Lung (tissue), 11 donors: ENCODE measurements at regions not wholly inside any gene's neighbourhood (a gene's known extent, or its start where the extent isn't known, plus 50 kb on each side); places are given as distances from the start of the nearest gene placed in this dataset.

Source experiments
- ATAC-seq: fragments of 200-7000 bp; cut with Tn5 transposase; one replicate; pipeline ENCODE4 v1.9.1; 2020; ENCODE audit warnings: moderate number of reproducible peaks; ENCODE audit not compliant: insufficient read depth, low FRiP score
- DNase-seq, 3 donors: peaks; one replicate each; pipeline ENCODE4 v3.0.0-alpha.2; 2013 to 2017
- H3K27ac ChIP-seq, 2 donors: one replicate each; pipeline ENCODE4 v1.5.1; 2013; ENCODE audit warnings: mild to moderate bottlenecking in 2 of 2, moderate library complexity in 2 of 2, control low read depth in 1 of 2, inconsistent platforms in 1 of 2, low read depth in 1 of 2, low read length in 1 of 2
- H3K27me3 ChIP-seq, 3 donors: one replicate each; pipeline ENCODE4 v1.5.1; 2013; ENCODE audit warnings: low read length in 2 of 3; ENCODE audit not compliant: control insufficient read depth in 3 of 3, insufficient read depth in 3 of 3
- H3K36me3 ChIP-seq, 4 donors: one replicate each; pipeline ENCODE4 v1.5.1; 2013; ENCODE audit warnings: low read length in 4 of 4, mild to moderate bottlenecking in 1 of 4, moderate library complexity in 1 of 4; ENCODE audit not compliant: control insufficient read depth in 4 of 4, insufficient read depth in 4 of 4
- H3K4me1 ChIP-seq, 5 donors: one replicate each; pipeline ENCODE4 v1.5.1; 2013; ENCODE audit warnings: low read length in 5 of 5, mild to moderate bottlenecking in 2 of 5, moderate library complexity in 1 of 5; ENCODE audit not compliant: control insufficient read depth in 5 of 5, insufficient read depth in 5 of 5
- H3K4me3 ChIP-seq: one replicate; pipeline ENCODE4 v1.5.1; 2013; ENCODE audit warnings: mild to moderate bottlenecking, control low read depth, moderate library complexity
- H3K9ac ChIP-seq, 2 donors: one replicate each; pipeline ENCODE4 v1.5.1; 2013; ENCODE audit warnings: low read length in 2 of 2, control low read depth in 1 of 2; ENCODE audit not compliant: insufficient read depth in 1 of 2
- H3K9me3 ChIP-seq, 4 donors: one replicate each; pipeline ENCODE4 v1.5.1; 2013; ENCODE audit warnings: low read length in 3 of 4, mild to moderate bottlenecking in 1 of 4, moderate library complexity in 1 of 4; ENCODE audit not compliant: control insufficient read depth in 4 of 4, insufficient read depth in 3 of 4
- WGBS, 2 donors: extraction: QIAGEN DNeasy Blood & Tissue Kit; methylation state at CpG; one replicate each; pipeline ENCODE4 v1.1.7; 2013; 5-methylcytosine and 5-hydroxymethylcytosine counted together
- TF ChIP-seq, protein P1 (sequence below): IDR thresholded peaks from 2 replicates; pipeline ENCODE4 v1.5.1; 2012; ENCODE audit warnings: mild to moderate bottlenecking; ENCODE audit errors: control extremely low read depth, extremely low read depth
- donor health status: control.
- donor health status: control.
- donor health status: Bipolar disorder and iron deficiency.
- donor health status: healthy.
- donor health status: DM: yes; HTN: yes; CAD: no.

- no peaks in the 10 kb centered on the region for H3K27me3 ChIP-seq
- 47 to 67% methylated on average over 3 of the region's 3 CpGs for WGBS, 2 donors
- peaks cover 0 to 5% (median 0%) of the 10 kb centered on the region in 5 donors for H3K4me1 ChIP-seq
- TF ChIP-seq, protein P1, sequence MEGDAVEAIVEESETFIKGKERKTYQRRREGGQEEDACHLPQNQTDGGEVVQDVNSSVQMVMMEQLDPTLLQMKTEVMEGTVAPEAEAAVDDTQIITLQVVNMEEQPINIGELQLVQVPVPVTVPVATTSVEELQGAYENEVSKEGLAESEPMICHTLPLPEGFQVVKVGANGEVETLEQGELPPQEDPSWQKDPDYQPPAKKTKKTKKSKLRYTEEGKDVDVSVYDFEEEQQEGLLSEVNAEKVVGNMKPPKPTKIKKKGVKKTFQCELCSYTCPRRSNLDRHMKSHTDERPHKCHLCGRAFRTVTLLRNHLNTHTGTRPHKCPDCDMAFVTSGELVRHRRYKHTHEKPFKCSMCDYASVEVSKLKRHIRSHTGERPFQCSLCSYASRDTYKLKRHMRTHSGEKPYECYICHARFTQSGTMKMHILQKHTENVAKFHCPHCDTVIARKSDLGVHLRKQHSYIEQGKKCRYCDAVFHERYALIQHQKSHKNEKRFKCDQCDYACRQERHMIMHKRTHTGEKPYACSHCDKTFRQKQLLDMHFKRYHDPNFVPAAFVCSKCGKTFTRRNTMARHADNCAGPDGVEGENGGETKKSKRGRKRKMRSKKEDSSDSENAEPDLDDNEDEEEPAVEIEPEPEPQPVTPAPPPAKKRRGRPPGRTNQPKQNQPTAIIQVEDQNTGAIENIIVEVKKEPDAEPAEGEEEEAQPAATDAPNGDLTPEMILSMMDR: no peak
- DNase-seq: peak in 2 of 3 donors; percentile 17 to 74
- no peaks in the 10 kb centered on the region for H3K9me3 ChIP-seq
- no peak overlapping the region for H3K9ac ChIP-seq
- no peak overlapping the region for H3K4me3 ChIP-seq
- no peaks in the 10 kb centered on the region for H3K36me3 ChIP-seq
- peak; percentile 87 for ATAC-seq
- no peak overlapping the region for H3K27ac ChIP-seq
These were observed 1104.0 kb upstream of the PIK3C3 start for GRCh38 chr18:40851014-40851429.

DNA sequence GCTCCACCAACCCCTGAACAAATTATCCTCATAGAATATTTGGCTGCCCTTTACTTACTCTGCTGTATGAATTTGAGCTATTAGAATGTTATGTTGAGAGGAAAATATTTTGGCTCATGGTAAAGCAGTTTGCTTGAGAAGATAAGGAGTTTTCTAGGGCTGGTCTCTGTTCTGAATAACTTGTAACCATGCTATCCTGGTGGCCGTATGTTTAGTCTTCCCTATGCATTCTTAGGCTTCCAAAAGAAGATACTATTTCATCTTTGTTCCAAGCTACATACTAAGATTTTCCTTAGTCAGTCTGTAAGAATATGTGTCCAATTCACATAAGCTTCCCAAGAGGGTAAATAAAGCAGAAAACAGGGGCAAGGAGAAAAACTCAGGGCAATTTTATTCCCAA is 1105.1 kb upstream of the PIK3C3 start:
- Histone ChIP-seq H3K9me3 (no peaks in the 10 kb centered on the region), H3K36me3 (no peaks in the 10 kb centered on the region), H3K4me3 (no peak overlapping the region), H3K4me1 (peaks cover 0 to 5% (median 0%) of the 10 kb centered on the region in 5 donors), H3K27me3 (no peaks in the 10 kb centered on the region), H3K9ac (no peak overlapping the region), H3K27ac (no peak overlapping the region)
- ATAC-seq: no peak
- TF ChIP-seq, protein P1: no peak
- 65 to 69% methylated on average over 1 of the region's 1 CpG for WGBS, 2 donors
- DNase-seq: peak in 2 of 3 donors; percentile 18 to 34

GRCh38 chr18:40841467-40841866 is 1113.6 kb upstream of the PIK3C3 start:
- Histone ChIP-seq H3K4me3 (no peak overlapping the region), H3K27ac (no peak overlapping the region), H3K9ac (no peak overlapping the region), H3K9me3 (no peaks in the 10 kb centered on the region), H3K27me3 (no peaks in the 10 kb centered on the region), H3K36me3 (no peaks in the 10 kb centered on the region), H3K4me1 (no peaks in the 10 kb centered on the region)
- DNase-seq: no peak
- TF ChIP-seq, protein P1: no peak
- ATAC-seq: no peak

- no peaks in the 10 kb centered on the region for H3K27me3 ChIP-seq
- DNase-seq (no peak), ATAC-seq (no peak)
- H3K4me3 ChIP-seq: no peak overlapping the region
- no peaks in the 10 kb centered on the region for H3K36me3 ChIP-seq
- no peak overlapping the region for H3K27ac ChIP-seq
- H3K4me1 ChIP-seq: no peaks in the 10 kb centered on the region
- 75 to 76% methylated on average over 3 of the region's 3 CpGs for WGBS, 2 donors
- H3K9me3 ChIP-seq: no peaks in the 10 kb centered on the region
- TF ChIP-seq, protein P1: no peak
- H3K9ac ChIP-seq: no peak overlapping the region
These were observed 1114.0 kb upstream of the PIK3C3 start for GRCh38 chr18:40841063-40841462.
